NT2/D1 (cell line): ENCODE measurements at regions not wholly inside any gene's neighbourhood (a gene's known extent, or its start where the extent isn't known, plus 50 kb on each side); places are given as distances from the start of the nearest gene placed in this dataset.

Source experiments
- SUZ12 ChIP-seq: IDR thresholded peaks from 2 replicates; pipeline ENCODE4 v1.6.1; 2011; ENCODE audit not compliant: insufficient read length, insufficient read depth; ENCODE audit errors: extremely low read depth
- YY1 ChIP-seq: IDR thresholded peaks from 2 replicates; pipeline ENCODE4 v1.6.1; 2011; ENCODE audit not compliant: insufficient read length, insufficient read depth
- ZNF274 ChIP-seq: IDR thresholded peaks from 2 replicates; pipeline ENCODE4 v1.6.1; 2011; ENCODE audit warnings: mild to moderate bottlenecking, low read depth, low read length

DNA sequence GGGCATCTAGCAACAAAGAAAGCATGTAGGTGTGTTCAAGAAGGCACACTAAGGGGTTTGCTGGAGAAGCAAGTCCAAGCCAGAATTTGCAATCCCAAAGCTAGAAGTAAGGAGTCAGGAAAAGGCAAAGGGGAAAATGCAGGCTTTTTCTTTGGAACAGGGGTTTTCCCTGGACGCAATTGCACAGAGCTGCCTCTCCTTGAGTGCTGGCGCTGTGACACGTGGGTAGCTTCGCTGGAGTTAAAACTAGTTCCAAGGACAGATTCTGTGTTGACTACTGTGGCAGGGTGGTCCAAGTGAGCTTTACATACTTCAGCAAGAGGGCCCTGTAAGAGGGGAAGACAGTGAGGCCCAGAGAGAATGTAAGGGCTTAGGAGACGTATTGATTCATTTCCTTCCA is 277.1 kb downstream of the ADGRA3 start:
- no peak for TF ChIP-seq YY1
- TF ChIP-seq ZNF274 = no peak
- no peak for TF ChIP-seq SUZ12
